GM10248 (cell line): ENCODE measurements at regions not wholly inside any gene's neighbourhood (a gene's known extent, or its start where the extent isn't known, plus 50 kb on each side); places are given as distances from the start of the nearest gene placed in this dataset.

Experiments used
- CTCF ChIA-PET: fragments of 300-600 bp; sonication (Branson Sonifier 250); formaldehyde crosslinking; extraction: SDS; loops from one replicate; lab custom pipeline; 2021; ENCODE audit warnings: antibody characterized with exemption; lab: Yijun Ruan, JAX
- POLR2A ChIA-PET: fragments of 350-650 bp; sonication (Branson Sonifier 250); formaldehyde crosslinking; extraction: SDS; loops from one replicate; lab custom pipeline; 2020; ENCODE audit warnings: antibody characterized with exemption; lab: Yijun Ruan, JAX
- DNase-seq: peaks from one replicate; pipeline ENCODE4 v3.0.0; 2012; ENCODE audit errors: extremely low spot score
- CTCF ChIP-seq: IDR thresholded peaks from 2 replicates; pipeline ENCODE4 v1.5.1; 2012; ENCODE audit warnings: mild to moderate bottlenecking, low read depth; ENCODE audit errors: extremely low read depth, missing control alignments, control extremely low read depth

GRCh38 chr9:11011696-11012095 lies 398.9 kb upstream of the PTPRD start:
- POLR2A ChIA-PET: no interaction called here
- CTCF ChIA-PET: no interaction called here
- TF ChIP-seq CTCF: no peak
- DNase-seq: no peak

GRCh38 chr9:11016081-11016480 lies 403.3 kb upstream of the PTPRD start:
- TF ChIP-seq CTCF: no peak
- no peak for DNase-seq
- POLR2A ChIA-PET: no interaction called here
- CTCF ChIA-PET: no interaction called here

GRCh38 chr9:11023201-11023600 lies 410.4 kb upstream of the PTPRD start:
- no peak for DNase-seq
- CTCF ChIA-PET: no interaction called here
- POLR2A ChIA-PET: no interaction called here

GRCh38 chr9:11025775-11026174 lies 413.0 kb upstream of the PTPRD start:
- no peak for DNase-seq
- no peak for TF ChIP-seq CTCF
- ChIA-PET CTCF (interaction anchor here (1.6 kb wide), 1 partner anchor 30 kb away, joined by 4 read pairs; no protein-coding TSS in a partner anchor), POLR2A (no interaction called here)

More at GRCh38 chr9:11023201-11023600, 410.4 kb upstream of the PTPRD start:
- no peak for TF ChIP-seq CTCF

GRCh38 chr9:11038366-11038765 lies 425.6 kb upstream of the PTPRD start:
- ChIA-PET POLR2A (no interaction called here), CTCF (no interaction called here)
- DNase-seq: no peak
- TF ChIP-seq CTCF: no peak

GRCh38 chr9:11039006-11039405 lies 426.2 kb upstream of the PTPRD start:
- DNase-seq: no peak
- ChIA-PET POLR2A (no interaction called here), CTCF (no interaction called here)
- TF ChIP-seq CTCF: no peak

GRCh38 chr9:11045589-11045988 lies 432.8 kb upstream of the PTPRD start:
- DNase-seq: no peak
- TF ChIP-seq CTCF: no peak
- CTCF ChIA-PET: no interaction called here
- POLR2A ChIA-PET: no interaction called here
